NCI-H345 treated with DMSO at 0.1 percent for 48 hours (cell line): ENCODE measurements at regions not wholly inside any gene's neighbourhood (a gene's known extent, or its start where the extent isn't known, plus 50 kb on each side); places are given as distances from the start of the nearest gene placed in this dataset.
"Not testable (repeated sequence)": the region's sequence is repeated elsewhere in the genome, so short reads cannot be mapped to it uniquely, and the experiment has no call there.

Experiments used
- DNase-seq: peaks from one replicate; lab custom pipeline; 2025; ENCODE audit not compliant: unreplicated experiment; lab: John Stamatoyannopoulos, UW

DNA sequence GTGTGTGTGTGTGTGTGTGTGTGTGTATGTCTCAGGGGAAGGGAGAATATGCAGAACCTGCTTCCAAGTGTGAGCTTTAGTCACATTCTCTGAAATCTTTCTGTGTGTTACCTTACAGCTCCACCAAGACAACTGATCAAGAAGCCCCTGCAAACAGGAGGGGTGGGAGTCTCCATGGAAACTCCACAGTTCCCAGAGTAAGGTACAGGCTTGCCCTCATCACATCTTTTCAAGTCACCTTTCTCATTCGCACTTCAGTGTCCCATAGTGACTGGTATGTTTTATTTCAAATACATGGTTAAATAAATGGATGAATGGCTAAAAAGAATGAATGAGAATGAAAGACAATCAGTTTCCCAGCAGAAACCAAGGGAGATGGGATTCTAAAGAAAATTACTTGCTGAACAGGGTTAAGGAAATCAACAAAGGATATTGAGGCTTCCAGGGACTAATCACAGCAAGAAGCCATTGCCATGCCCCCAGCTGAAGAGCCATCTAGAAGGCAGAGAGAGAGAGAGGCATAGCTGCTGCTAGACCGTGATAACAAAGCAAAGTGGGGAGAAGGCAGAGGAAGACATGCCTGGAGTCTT lies 987.2 kb upstream of the CELF4 start:
- DNase-seq: no peak

DNA sequence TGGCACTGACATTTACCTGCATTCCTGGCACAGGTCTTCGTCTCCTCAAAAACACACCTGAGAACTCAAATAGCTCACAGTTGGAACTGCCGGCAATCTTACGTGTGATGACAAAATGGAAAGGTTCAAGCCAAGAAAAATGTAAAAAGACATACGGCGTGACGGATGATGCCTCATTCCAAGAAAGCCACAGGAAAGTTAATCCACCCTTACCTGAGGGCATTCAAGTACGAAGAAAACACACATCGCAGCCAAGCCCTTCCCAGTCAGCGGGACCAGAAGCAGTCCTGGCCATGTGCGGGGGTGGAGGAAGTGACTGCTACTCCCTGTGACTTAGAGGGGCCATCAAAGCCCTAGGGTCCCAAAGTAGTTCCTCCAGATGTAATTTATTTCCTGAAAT lies 986.3 kb upstream of the CELF4 start:
- no peak for DNase-seq

DNA sequence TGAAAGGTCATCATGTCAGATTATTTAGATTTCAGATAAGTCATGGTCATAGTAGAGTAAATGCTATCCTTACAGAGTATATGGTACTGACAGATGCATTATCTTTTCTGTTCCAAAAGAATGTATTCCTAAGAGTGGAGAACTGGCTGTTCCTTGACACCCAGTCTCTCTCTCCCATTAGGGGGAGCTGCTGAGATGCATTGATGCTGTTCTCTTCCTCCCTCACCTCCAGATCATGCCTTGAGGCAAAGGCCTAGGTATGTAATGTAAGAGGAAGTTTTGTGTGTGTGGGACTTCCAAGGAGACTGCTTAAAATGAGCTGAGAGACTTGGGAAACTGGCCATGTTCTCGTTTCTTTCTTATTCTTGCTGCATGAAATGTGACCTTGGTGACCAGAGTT lies 979.5 kb upstream of the CELF4 start:
- DNase-seq: no peak

- no peak for DNase-seq
Observed at GRCh38 chr18:38539856-38540255, 974.3 kb upstream of the CELF4 start.

DNA sequence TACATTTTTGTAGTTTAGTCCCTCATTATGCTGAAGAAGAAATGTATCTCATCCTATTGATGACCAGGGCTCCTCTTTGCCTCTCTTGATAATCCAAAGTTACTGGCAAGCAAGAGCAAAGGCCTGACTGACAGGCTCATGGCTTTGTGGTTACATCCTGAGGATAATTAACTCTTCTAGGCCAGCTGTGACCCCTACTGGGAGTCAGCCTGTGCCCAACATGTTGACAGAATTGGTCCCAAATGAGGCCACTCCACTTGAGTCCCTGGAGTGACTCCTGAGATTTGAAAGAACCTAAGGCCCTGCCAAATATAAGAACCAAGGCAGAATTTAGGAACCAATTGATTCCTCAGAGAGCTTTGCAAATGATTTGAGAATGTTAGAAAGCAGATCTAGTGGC lies 973.8 kb upstream of the CELF4 start:
- DNase-seq: no peak

- no peak for DNase-seq
Observed at GRCh38 chr18:38534073-38534472, 968.5 kb upstream of the CELF4 start.

GRCh38 chr18:38526922-38527321 lies 961.3 kb upstream of the CELF4 start:
- DNase-seq: no peak

DNA sequence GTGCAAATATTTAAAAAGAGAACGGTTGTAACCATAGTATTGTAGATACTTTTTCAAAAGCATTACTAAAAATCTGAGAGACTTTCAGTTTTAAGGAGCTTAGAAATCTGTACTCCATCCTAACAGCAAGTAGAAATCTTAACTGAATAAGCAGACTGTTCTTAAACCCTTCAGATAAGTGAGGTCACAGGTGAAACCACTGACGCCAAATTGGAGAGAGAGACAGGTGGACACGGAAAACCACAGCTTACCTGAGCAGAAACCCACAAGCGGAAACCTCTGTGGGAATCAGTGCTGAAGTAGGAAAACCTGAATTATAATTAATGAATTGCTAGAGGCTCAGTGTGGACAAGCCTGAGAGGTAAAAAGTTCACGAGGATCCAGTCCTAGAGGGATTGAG lies 959.4 kb upstream of the CELF4 start:
- no peak for DNase-seq

DNA sequence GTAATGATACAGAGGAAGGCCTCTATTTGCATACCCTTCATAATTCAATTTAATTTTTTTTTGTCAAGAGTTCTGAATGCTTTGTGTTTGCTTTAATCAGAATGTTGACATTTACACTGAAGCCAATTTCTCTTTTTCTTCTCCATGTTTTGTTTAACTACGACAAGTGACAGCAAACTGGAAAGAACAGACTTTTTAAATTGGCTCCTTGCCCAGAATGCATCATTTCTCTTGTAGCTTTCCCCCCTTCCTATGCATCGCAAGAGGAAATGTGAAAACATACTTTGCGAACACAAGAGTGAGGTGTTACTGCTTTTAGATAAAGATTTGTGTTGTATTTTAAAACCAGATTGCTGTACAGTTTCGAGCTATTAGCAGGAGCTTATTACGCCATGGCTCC lies 955.2 kb upstream of the CELF4 start:
- peak; percentile 31 for DNase-seq

- no peak for DNase-seq
Observed at GRCh38 chr18:38502539-38502938, 936.9 kb upstream of the CELF4 start.

- no peak for DNase-seq
Observed at GRCh38 chr18:38497266-38497665, 931.7 kb upstream of the CELF4 start.

DNA sequence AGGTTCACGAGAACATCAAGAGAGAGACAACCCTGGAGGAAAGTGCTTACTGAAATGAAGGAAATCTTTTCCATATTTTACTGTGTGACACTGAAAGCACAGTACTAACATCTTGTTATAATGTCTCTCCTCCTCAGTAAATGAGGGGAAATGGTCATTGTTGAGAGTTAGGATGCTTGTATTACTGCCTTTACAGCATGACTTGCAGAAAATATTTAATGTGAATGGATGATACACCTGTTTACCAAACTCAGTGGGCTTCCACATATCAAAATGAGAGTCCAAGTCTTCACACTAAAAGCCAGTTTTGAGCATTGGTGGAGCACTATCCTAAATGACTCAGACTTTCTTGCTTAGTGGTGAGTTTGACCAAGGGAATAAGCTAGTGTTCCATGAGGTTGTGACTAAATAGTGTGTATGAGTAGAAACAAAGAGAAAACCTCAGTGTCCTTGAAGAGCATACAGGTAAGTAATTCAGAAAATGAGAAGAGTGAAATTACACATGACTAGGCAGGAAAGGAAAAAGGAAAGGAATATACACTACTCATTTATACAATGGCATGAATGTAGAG lies 930.7 kb upstream of the CELF4 start:
- DNase-seq: no peak

DNA sequence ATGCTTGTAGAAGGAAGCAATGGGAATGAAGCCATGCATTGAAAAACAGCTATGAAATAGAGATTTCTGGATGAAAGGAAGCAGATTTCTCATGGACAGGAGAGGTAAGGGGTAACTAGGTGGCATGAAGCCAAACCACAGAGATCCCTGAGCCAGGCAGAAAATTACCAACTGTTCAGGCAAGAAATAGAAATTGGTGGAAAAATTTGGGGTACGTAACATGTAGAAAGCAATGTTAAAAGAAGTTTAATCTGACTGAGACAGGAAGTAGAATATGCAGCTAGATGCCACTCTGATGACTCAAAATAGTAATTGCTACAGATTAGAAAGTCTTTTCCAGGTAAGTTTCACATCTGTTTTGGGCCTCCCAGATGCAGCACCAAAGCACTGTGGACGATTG lies 928.5 kb upstream of the CELF4 start:
- DNase-seq: no peak

DNA sequence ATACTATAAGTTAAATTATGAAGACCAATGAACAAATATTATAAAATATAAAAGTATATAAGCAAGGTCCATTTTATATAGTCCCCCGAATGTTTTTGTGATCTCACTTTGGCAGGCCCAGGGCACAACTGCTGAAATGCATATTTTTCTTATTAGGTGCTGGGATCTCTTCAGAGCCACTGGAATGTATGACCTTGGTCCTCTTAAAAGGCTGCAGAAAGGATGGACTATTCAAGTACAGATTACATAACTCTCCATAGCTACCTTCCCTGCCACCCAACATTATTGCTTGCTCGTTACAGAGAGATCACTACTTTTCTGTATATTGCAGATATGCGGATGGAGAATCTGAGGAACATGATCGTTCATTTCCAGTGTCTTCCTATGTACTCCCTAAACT lies 925.6 kb upstream of the CELF4 start:
- DNase-seq: no peak

DNA sequence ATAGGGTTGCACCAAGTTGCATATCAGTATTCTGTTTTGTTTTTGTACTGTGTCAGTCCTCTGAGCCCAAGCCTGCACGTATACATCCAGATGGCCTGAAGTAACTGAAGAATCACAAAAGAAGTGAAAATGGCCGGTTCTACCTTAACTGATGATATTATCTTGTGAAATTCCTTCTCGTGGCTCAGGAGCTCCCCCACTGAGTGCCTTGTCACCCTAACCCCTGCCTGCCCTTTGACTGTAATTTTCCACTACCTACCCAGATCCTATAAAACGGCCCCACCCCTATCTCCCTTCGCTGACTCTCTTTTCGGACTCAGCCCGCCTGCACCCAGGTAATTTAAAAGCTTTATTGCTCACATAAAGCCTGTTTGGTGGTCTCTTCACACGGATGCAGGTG lies 924.1 kb upstream of the CELF4 start:
- DNase-seq: not testable (repeated sequence)

- DNase-seq: no peak
Observed at GRCh38 chr18:38487521-38487920, 921.9 kb upstream of the CELF4 start.

GRCh38 chr18:38483326-38483725 lies 917.7 kb upstream of the CELF4 start:
- no peak for DNase-seq

- no peak for DNase-seq
Observed at GRCh38 chr18:38481576-38481975, 916.0 kb upstream of the CELF4 start.

DNA sequence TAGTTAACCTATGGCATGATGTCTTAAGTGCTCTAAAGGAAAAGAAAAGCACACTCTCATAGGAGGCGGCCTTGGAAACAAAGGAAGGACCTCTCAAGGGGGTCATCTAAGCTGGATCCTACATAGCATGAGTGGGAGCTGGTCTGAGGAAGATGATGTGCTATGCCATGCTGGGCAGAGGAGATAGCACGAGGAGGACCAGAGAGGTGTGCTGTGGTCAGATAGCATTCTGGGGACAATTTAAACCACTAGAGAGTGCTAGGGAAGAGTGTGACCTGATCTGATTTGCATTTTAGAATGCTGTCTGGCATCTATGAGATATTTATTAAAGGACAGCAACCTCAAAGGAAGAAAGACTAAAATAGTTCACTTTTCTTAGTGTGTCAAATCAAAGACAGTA lies 910.1 kb upstream of the CELF4 start:
- DNase-seq: no peak

GRCh38 chr18:38473535-38473934 lies 907.9 kb upstream of the CELF4 start:
- DNase-seq: no peak

GRCh38 chr18:38470421-38470820 lies 904.8 kb upstream of the CELF4 start:
- no peak for DNase-seq

GRCh38 chr18:38466426-38466825 lies 900.8 kb upstream of the CELF4 start:
- DNase-seq: no peak

DNA sequence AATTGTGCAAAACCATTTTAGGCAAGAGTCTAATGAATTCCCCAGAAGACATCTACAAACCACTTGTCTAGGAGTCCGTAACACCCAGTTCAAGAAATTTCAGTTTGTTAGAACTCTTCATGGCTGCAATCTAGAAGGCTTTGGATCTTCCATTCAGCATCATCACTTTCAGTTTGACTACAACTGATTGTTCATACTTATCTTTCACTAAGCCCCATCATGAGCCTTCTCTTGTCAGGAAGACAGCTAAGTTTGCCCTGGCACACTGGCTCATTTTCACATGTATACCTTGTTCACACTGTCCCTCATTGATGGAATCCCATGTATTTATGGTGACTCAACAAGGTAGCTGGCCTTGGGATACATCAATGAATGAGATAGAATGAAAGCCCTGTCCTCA lies 898.4 kb upstream of the CELF4 start:
- DNase-seq: no peak
